RKO (cell line): ENCODE measurements at regions not wholly inside any gene's neighbourhood (a gene's known extent, or its start where the extent isn't known, plus 50 kb on each side); places are given as distances from the start of the nearest gene placed in this dataset.
"Not testable (repeated sequence)": the region's sequence is repeated elsewhere in the genome, so short reads cannot be mapped to it uniquely, and the experiment has no call there.

Experiments
- DNase-seq: peaks from one replicate; pipeline ENCODE4 v3.0.0-alpha.2; 2016; ENCODE audit warnings: low spot score

DNA sequence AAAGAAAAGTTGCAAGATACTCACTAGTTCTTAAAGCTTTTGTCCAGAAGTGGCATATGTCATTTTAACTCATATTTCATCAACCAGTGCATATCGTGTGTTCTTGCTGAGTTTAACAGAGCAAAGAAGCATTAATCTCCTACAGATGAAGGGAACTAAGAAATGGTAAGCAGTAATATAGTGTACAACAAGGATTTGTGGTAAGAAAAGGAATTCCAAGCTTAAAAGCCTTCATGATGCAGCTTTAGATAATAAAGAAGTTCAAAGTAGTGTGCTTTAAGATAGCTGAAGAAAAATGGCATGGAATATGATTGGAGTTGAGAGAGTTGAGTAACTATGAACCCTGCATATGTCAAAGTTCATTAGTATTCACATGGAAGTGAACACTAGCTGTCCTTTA is 649.8 kb upstream of the FSHR start:
- DNase-seq: no peak

DNA sequence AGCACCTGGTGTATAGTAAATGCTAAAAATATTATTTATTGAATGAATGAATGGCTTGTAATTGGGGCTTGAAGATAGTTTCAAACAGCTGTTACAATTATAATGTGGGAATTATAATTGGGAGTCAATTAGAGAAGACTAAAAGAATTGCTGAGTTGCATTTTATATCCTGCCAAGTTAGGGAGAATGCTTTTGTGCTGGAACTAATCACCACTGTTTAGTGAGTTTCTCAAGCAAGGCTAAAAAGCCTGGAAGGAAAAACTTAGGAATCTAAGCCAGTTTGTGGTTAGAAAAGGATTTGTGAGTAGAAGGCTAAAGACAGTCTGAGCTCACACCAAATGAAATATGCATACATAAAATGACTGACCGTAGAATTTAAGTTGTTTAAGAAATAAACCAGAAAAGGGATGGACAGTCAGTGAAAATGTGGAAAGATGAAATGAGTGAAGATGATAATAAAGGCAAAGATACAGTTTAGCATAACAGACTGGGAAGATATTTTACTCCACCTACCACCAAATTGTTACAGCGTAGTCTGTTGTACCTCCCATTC is 647.7 kb upstream of the FSHR start:
- DNase-seq: no peak

DNA sequence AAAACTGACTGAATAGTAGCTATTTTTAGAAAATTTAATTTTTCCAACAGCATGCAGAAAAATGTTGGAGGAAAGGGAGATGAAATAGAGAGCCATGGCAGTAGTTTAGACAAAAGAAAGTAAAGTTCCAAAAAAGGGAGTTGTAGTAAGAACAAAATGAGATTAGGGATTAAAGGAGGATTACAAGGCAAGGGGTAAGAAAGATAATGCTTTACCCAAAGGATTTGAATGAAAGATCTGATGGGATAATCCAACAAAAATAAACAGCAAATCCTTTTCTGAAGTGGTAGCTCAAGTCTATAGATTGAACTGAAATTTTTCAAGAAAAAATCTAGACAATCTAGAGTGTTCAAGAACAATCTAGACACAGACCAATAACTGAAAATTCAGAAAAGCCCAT is 644.3 kb upstream of the FSHR start:
- no peak for DNase-seq

DNA sequence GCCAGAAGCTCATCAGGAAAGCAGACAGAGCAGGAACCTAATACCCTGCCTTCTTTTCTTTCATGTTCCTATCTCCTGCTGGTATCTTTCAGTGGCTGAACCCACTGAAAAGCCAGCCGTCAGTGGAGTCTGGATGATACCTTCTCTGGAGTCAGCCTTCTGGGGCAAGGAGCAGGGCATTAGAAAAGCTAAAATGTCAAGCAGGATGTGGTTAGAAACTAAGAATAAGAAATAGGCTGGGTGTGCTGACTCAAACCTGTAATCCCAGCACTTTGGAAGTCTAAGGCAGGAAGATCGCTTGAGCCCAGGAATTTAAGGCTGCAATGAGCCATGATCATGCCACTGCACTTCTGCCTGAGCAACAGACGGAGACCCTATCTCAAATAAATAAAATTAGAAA is 642.0 kb upstream of the FSHR start:
- no peak for DNase-seq

DNA sequence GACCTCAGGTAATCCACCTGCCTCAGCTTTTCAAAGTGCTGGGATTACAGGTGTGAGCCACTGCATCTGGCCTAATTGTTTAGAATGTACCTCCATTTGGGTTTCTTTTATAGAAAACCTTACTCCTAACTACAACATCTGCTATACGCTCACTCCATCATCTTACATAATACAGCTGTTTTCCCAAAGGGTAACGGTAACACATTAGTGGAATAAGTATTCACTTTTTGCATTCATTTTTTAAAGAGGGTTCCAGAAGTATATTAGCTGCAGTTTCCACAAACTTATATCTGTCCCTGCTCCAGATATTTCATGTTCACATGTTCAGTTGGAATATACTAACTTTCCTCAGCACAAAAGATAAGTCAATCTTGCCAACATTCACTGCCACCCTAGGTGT is 640.1 kb upstream of the FSHR start:
- DNase-seq: no peak

DNA sequence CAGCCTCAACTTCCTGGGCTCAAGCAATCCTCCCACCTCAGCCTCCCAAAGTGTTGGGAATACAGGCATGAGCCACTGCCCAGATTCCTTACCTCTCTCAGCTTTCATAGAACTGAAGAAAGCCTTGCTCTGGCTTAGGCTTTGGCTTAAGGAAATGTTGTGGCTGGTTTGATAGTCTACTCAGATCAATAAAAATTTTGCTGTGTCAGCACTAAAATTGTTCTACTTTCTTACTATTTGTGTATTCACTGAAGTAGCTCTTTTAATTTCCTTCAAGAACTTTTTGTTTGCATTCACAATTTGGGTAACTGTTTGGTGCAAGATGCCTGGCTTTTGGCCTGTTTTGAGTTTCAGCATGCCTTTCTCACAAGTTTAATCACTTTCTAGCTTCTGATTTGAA is 634.0 kb upstream of the FSHR start:
- DNase-seq: no peak

DNA sequence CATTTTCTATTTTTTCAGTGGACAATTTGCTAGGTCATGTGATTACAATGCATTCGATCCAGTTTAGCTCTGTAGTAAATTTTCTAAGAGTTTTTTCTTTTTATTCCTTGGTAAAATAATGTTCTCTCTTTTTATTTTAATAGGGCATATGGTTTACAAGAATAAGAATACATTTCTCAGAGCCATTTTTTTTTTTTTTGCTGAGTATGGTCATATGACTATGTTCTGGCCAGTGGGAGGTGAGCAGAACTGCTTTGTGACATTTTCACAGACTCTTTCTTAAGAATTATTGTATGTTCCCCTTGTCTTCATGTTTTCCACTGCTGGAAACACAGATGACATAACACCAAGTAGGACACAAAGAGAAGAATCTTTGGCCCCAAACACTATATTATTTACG is 626.6 kb upstream of the FSHR start:
- no peak for DNase-seq

DNA sequence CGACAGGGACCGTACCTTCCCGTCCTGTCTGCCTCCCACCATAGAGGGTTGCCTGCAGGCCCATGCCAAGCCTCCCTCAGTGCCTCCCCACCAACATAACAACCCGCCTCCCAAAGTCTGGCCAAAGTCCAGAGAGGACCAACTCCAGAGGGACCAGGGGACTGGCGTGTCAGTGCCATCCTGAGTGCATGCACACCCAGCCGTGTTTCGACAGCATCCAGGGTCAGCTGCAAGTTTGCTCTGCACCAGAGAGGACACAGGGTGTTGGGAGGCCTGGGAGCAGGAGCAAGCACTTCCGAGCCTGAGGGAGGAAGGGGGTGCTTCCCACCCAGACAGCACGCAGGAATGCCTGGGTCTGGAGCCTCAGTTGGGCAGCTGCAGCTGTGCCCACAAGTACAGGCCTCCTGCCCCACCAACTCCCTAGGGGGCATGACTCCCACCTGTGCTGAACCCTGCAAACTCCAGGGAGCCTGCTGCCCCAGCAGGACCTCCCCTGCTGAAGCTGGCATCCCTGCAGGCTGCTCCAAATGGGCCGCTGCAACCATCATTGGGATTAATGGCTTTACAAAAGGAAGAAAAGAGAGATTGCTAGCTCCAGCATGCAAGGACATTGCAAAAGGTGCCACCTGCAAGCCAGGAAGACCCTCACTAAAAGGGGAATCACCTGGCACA is 618.1 kb upstream of the FSHR start:
- DNase-seq: no peak

DNA sequence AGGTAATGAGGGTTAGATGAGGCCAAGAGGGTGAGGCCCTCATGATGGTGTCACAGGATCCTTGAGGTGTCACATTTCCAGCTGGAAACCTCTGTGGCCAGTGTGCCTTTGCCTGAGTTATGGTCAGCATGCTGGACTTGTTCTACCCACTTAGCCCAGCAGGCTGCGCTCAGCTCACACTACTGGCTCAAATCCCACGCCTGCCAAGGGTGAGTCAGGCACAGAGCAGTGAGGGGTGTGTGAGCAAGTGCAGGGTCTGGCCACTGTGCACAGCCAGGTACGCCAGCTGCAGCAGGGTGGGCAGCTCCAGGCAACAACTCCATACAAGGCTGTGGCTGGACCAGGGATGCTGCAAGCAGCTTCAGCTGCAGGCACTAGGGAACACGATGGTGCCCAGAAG is 616.6 kb upstream of the FSHR start:
- peak; percentile 61 for DNase-seq

DNA sequence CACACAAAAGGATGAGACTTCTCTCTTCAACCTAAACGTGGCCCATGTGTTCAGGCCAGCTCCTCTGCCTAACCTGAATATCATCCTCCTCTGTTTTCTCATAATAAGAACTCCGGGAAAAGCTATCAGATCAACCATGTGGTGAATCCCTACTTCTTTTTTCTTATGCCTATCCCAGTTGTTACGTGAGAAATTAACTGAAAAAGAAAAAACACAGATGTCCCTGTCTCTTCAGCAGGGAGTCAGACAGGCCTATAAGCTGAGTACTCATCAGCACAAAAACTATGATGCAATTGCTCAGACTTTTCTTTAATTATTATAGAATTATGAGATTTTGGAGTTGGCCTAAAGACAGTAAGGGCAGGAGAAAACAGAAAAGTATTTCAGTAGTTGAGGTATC is 613.0 kb upstream of the FSHR start:
- DNase-seq: no peak

DNA sequence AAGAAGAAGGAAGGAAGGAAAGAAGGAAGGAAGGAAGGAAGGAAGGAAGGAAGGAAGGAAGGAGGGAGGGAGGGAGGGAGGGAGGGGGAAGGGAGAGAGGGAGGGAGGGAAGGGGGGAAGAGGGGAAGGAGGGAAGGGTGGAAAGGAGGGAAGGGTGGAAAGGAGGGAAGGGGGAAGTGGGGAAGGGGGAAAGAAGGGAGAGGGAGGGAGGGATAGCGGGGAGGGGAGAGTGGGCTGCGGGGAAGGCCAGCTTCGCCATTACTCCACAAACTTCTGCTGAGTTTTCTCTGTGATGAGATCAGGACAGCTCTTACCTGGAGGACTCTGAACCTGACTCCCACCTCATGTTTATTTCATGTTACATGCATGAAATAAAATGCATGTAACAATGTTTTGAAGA is 601.5 kb upstream of the FSHR start:
- DNase-seq: no peak

DNA sequence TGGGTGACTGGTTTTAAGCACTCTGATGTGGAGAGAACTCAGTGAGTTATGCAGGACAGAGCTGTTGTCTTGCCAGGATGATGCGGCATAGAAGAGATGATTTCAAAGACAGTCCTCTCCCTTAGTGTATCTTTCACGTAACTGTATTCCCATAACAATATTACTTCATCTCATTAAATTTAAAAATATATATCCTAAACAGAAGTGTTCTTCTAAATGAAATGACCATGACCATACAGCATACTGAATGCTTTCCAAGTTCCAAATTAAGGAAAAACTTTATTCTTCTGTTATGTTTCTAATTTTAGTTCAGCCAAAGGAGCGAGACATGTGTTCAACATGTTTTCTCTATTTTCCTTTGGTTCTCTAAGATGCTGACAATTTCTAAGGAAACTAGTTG is 600.1 kb upstream of the FSHR start:
- DNase-seq: no peak

DNA sequence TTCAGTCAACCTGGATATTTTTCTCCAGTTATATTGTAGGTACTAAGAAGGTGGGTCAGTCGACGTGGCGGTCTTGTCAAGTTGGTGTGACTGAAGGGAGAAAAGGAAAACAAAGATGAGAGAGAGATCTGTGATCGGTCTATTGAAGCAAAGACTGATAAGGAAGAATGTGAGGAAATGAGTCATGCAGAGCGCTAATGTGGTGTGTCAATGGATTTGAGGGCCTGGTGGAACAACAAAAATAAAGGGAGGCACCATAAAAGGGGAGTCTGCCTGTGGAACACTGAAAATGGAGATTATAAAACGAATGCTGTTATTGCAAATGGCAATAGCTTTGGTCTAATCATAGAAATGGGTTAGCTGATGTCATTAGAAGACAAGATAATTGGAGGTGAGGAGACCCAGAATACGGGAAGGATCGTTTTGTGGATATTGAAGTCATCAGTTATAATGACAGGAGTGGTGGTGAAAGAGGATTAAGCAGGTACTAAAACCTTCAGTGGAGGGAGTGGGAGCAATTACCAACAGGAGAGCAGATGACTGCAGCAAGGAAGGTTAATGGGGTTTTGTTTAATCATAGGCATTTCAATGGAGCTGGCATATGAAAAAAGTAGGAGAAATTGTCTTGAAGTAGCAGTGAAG is 599.1 kb upstream of the FSHR start:
- peak; percentile 50 for DNase-seq

DNA sequence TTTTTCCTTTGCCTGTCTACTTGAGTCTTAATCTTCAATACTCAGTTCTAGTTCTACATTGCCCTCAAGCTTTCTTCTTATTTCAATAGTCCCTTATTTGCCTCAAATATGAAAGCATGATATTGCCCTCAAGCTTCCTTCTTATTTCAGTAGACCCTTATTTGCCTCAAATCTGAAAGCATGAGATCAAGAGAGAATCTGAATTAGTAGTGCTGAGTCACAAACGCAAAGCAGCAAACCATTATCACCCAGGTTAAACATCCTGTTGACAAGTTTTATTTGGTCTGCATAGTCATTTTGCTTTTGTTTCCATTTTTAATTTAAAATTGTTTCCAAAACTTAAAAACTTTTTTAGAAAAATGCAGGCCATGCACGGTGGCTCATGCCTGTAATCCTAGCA is 583.3 kb upstream of the FSHR start:
- no peak for DNase-seq

DNA sequence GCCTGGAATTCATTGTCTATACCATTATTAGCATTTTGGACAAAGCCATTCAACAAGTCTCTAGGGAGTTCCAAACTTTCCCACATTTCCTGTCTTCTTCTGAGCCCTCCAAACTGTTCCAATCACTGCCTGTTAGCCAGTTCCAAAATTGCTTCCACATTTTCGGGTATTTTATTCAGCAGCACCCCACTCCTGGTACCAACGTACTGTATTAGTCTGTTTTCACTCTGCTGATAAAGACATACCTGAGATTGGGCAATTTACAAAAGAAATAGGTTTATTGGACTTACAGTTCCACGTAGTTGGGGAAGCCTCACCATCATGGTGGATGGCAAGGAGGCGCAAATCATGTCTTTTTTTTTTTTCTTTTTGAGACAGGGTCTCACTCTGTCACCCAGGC is 578.6 kb upstream of the FSHR start:
- not testable (repeated sequence) for DNase-seq

DNA sequence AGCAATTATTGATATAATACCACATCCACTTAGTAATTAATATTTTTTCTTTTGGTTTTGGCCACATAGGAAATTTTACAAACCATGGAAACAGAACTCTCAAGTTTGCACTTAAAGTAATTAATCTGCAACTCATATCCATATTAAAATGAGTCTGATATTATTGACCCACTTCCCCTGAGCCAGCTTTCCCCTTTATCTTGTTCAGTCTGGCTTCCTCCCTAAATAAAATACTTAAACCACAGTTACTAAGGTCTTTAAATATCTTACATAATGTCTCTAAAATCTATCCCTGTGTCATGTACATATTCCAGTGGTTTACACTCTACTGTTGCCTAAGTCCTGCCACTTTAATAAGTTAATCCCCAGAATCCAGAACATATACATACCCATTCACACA is 564.9 kb upstream of the FSHR start:
- no peak for DNase-seq

DNA sequence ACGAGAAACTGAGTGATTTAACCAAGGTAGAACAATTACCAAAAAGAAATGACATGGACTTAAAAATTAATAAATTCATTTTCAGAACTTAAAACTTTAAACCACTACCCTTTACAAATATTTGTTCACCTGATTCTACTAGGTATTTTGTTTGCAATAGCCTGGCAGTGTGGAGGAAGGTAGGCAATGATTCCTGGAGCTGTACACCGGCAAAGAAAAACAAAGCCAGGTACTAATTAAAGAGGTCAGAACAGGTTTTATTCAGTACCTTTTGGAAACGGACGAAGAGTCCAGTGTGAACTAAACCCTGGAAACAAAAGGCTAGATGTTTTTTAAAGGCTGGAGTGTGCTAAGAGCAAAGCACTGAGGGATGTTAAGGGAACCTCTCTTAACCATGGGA is 561.3 kb upstream of the FSHR start:
- no peak for DNase-seq

DNA sequence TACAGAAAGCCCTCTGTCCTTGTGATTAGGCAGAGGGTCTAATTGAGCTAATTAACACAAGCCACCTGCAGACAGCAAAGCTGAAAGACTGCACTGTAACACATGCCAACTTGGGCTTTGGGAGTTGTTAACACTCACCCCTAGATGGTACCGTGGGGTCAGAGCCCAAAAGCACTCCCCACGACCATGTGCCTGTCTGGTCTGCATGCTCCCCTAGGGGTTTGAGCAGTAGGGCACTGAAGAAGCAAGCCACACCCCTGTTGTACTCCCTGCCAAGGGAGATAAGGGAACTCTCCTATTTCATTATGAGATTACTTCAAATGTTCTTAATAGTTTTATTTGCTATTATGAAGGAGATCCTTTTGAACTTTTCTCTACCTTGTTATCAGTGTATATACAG is 560.1 kb upstream of the FSHR start:
- no peak for DNase-seq

DNA sequence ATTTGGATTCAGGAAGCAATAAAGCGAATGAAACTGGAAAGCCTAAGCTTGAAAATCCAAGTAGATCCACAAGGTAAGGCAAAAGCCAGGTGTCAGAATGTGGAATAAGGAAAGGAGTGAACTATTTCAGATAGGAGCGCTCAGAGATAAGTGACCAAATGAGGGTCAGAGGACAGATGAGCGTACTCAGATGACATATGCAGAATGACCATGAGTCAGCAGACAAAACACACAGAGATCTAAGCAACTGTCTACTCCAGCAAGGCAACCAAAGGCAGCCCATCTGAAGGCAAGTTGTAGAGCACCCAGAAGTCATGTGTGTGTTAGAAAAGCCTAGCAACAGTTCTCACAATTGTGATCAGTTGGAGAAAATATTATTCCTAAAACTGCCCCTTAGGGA is 548.4 kb upstream of the FSHR start:
- DNase-seq: peak; percentile 4

DNA sequence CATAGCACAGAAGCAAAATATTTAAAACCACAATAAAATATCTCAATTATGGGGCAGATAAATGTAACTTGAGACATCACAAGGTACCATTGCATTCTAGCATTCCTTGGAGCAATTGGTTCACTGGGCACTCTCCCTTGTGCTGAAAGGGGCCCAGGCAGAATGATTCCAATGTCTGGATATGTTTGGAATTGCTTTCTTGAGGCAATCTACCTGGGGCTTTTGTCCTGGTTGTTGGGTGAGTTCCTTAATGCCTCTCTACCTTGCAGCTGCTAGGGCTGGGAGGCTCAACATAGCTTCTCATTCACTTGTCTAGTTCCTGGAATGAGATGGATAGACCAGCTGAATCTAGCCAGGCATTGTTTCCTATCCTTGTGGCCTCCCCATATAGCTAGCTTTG is 539.6 kb upstream of the FSHR start:
- no peak for DNase-seq

DNA sequence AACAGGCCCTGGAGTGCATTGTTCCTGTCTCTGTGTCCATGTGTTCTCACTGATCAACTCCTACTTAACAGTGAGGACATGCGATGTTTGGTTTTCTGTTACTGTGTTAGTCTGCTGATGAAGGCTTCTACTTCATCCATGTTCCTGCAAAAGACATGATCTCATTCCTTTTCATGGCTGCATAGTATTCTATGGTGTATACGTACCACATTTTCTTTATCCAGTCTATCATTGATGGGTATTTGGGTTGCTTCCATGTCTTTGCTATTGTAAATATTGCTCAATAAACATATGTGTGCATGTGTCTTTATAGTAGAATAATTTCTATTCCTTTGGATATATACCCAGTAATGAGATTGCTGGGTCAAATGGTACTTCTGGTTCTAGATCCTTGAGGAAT is 537.7 kb upstream of the FSHR start:
- not testable (repeated sequence) for DNase-seq

DNA sequence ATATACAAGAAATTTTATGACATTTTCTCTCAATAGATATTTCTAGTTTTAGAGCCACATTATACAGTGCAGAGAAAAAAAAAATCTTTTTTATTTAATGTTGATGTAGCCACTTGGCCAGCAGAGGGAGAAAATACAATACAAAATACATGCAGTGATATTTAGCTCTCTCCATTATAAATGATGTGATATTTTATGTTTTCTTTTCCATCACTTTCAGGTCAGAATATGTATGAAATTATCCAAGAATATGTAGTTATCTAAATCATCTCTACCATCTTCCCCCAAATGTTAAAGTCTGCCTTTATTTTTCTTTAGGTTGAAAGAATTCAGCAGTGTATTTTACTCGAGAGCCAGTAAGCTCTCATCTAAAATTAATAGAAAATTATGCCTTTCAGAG is 533.6 kb upstream of the FSHR start:
- peak; percentile 37 for DNase-seq

DNA sequence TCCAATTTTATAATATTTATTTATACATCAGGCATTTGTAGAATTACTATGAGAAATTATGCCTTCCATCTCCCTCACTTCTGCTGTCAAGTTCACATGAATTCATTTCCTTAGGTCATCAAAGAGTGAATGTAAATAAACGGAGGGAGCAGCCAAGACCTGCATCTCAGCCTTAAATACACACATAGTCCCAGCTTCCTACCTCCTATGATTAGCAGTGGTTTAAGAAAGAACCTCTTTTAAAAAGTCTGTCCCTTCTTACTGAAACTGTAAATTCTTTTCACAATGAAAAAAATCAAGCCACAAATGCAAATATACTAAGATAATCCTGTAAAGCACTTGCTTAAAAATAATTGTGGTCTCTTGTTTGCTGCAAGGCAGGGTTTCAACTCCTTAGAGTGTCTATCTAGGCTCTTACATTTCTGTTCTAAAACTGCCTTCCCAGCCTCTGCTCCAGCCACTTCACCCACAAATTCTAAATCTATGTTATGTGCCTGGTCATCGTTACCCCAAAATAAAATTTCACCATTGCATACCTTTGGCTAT is 532.7 kb upstream of the FSHR start:
- DNase-seq: no peak

DNA sequence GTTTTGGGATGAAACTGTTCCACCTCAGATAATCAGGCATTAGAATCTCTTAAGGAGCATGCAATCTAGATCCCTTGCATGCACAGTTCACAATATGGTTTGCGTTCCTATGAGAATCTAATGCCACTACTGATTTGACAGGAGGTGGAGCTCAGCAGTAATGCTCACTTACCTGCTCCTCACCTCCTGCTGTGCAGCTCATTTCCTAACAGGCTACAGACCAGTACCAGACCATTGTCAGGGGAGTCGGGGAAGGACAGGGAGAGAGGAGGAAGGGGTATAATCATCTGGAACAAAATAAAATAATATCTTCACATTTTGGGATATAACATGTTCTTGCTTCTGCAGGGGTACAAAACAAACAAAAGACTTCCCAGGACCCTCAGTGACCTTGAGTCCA is 532.0 kb upstream of the FSHR start:
- no peak for DNase-seq
